Hypothalamus (tissue), 51 donors: ENCODE measurements at regions not wholly inside any gene's neighbourhood (a gene's known extent, or its start where the extent isn't known, plus 50 kb on each side); places are given as distances from the start of the nearest gene placed in this dataset.
A peak's percentile ranks its signal among the peaks of the same experiment; 100 is the strongest.
"Not testable (repeated sequence)": the region's sequence is repeated elsewhere in the genome, so short reads cannot be mapped to it uniquely, and the experiment has no call there.

Experiments used
- DNase-seq, 51 donors: peaks; one replicate each; lab custom pipeline; 2025; lab: John Stamatoyannopoulos, UW

DNA sequence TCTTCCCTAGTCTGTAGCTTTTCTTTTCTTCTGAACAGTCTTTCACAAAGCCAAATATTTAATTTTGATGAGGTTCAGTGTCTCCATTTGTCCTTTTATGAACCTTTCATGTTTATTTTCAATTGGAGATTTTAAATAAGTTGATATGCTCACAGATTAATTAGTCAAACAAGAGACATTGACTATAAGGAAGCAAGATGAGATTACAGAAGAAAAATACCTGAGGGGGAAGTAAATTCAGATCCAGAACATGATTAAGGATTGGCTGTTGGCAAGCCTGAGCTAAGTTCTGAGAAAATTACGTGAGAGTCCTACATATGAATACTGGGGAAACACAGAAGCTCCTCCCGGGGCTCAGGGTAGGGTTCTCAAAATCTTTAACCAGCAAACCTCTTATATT, 1039.8 kb upstream of the SEMA6A start:
- DNase-seq, result no peak

- DNase-seq, result no peak
These were observed 1030.2 kb upstream of the SEMA6A start for GRCh38 chr5:117604845-117605244.

- DNase-seq, result not testable (repeated sequence)
These were observed 1025.2 kb upstream of the SEMA6A start for GRCh38 chr5:117599811-117600210.

- DNase-seq, result peak in 1 of 51 donors; percentile 9
These were observed 1019.5 kb upstream of the SEMA6A start for GRCh38 chr5:117594166-117594565.

- no peak for DNase-seq
These were observed 1016.3 kb upstream of the SEMA6A start for GRCh38 chr5:117590944-117591343.

DNA sequence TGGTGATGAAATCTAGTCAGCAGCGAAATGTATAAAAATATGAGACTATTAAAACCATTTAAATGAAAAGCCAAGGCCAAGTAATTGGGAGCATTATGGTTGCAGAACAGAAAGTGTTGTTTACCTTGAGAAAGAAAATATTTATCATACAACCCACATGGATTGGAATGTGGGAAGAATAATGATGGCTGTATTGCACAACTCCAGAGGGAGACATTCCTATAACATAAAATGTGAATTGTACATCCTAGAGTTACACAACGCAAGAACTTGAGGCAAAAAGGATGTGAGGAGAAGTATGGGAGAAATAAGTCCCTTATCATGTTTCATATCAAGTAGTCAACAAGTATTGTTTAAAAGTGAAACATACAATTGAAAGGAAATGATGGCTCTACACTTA, 1014.0 kb upstream of the SEMA6A start:
- DNase-seq, result no peak

DNA sequence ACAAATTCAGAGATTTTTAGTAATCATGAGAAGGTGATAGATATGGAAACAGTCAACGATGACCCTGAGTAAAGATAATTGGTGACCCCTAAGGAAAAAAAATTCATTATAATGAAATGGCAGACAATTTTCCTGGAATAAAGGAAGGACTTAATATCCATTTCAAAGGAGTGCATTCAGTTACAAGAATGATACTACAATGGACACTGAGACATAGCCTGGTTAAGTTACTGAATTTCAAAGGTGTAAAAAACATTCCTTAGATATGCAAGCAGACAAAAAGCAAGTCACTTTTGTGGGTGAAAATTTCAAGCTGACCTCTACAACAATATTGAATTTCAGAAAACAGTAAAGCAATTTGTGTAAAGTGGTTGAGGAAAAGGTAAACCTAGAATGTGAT, 1012.5 kb upstream of the SEMA6A start:
- no peak for DNase-seq

DNA sequence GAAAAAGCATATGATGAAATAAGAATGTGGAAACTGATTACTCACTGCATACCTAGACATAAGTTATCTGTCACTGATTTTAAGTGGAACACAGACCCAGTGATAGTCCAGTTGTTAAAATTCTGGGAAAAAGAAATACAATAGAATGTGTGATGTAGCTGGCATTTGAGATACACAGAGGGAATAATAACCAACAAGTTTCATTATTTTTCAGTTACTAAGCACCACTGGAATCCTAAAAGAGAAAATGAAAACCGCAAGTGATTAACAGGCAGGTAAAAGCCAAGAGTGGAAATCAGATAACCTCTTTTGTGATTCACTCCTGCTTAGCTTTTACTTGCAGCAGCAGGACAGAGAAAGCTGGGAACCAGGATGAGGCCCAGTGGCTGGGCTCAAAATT, 994.0 kb upstream of the SEMA6A start:
- no peak for DNase-seq

DNA sequence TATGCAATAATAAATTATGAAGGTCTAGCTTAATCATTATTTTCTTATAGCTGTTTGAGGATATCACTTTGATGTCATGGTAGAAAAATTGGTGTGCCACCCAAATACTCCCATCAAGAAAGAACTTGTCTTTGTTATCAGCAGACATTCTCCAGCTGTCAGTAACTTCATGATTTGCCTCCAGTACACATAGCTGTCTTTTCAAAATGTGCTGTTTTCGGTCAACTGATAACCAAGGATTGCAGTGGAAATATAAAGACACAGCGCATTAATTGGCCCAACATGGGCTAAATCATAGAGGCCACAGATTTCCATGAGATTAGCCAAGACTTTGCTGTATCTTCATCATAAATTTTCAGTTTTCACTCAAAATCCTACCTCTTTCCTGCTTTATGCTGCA, 993.5 kb upstream of the SEMA6A start:
- DNase-seq, result no peak

DNA sequence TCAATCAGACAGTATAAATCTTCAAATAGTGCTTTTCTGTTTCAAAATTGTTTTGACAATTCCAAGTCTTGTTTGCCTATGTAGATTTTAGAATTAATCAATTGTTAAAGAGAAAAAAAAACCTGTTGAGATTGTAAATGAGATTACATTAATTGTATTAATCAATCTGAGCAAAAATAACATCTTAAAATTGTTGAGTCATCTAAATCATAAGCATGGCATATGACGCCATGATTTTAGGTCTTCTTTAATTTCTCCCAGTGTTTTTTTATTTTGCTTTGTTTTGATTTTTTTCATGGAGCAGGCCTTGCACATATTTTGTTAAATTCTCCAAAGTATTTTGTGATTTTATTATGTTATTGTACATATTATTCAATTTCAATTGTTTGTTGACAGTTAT, 988.0 kb upstream of the SEMA6A start:
- DNase-seq, result no peak

DNA sequence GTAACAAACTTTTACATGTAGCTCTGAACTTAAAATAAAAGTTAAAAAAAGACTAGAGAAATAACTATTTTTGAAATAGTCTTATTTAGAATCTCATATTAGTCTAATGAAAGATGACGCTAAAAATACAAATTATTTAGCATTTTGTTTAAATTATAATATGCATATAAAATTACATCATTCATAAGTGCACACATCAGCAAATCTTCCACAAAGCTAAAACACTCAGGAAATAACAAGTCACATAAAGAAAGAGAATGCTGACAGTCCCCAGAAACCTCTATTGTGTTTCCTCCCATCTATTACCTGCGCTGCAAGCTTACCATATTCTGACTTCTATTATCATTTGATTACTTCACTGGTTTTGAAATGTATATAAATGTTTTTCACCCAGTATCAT, 986.9 kb upstream of the SEMA6A start:
- DNase-seq, result no peak

GRCh38 chr5:117559005-117559844, 984.6 kb upstream of the SEMA6A start:
- DNase-seq, result no peak

- DNase-seq, result no peak
These were observed 976.6 kb upstream of the SEMA6A start for GRCh38 chr5:117551236-117551635.

- no peak for DNase-seq
These were observed 972.6 kb upstream of the SEMA6A start for GRCh38 chr5:117547192-117547591.

DNA sequence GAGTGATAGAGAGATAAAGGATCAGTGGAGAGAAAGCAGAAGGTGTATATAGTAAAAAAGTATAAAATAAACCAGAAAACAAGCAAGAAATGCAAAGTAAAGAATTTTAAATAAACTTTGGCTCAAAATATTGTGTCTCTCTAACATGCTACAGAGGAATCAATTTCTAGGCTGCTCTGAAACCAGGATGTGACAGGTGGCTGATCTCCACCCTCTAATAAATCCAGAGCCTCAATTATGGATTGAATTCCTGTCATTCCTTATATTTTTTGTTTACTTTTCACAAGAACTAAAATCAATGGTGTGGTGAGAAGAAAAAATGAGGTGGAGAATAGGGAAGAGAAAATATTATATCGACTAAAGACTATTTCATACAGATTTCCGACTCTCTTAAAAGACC, 965.1 kb upstream of the SEMA6A start:
- DNase-seq, result no peak

DNA sequence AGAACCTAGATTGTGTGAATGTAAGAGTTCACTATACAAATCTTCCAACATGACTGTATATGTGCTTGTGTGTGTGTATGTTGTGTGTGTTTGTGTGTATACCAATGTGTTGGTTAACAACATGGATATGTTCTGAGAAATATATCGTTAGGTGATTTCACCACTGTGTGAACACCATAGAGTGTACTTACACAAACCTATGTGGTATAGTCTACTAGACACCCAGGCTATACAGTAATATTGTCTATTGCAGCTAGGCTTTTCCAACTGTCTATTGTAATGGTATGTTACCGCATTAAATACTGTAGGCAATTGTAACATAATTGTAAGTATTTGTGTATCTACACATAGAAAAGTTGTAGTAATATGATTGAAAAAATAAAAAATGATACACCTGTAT, 959.2 kb upstream of the SEMA6A start:
- no peak for DNase-seq

DNA sequence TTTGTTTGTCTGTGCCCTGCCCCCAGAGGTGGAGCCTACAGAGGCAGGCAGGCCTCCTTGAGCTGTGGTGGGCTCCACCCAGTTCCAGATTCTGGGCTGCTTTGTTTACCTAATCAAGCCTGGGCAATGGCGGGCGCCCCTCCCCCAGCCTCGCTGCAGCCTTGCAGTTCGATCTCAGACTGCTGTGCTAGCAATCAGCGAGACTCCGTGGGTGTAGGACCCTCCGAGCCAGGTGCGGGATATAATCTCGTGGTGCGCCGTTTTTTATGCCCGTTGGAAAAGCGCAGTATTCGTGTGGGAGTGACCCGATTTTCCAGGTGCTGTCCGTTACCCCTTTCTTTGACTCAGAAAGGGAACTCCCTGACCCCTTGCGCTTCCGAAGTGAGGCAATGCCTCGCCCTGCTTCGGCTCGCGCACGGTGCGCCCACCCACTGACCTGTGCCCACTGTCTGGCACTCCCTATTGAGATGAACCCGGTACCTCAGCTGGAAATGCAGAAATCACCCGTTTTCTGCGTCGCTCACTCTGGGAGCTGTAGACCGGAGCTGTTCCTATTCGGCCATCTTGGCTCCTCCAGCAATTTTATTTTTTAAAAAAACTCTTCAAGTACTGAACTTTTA, 958.5 kb upstream of the SEMA6A start:
- not testable (repeated sequence) for DNase-seq

GRCh38 chr5:117519957-117520500, 945.4 kb upstream of the SEMA6A start:
- DNase-seq, result no peak

DNA sequence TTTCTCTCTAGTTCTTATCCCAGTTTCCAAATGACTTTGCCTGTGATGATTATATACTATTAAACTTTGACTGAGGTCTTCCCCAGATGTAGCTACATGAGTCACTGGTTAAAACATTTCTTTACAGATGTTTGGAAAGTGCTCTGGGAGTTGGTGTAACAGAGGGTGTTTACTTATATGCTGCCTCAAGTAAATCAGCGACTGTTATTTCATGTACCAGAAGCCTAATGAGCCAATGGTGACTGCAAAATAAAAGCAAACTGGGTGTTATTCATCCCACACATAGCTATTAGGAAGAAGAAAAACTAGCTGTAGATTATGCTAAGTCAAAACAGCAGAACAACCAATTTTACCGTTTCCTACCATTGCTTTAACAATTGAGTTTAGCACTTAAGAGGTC, 929.7 kb upstream of the SEMA6A start:
- no peak for DNase-seq

- DNase-seq, result no peak
These were observed 923.0 kb upstream of the SEMA6A start for GRCh38 chr5:117497601-117498000.

DNA sequence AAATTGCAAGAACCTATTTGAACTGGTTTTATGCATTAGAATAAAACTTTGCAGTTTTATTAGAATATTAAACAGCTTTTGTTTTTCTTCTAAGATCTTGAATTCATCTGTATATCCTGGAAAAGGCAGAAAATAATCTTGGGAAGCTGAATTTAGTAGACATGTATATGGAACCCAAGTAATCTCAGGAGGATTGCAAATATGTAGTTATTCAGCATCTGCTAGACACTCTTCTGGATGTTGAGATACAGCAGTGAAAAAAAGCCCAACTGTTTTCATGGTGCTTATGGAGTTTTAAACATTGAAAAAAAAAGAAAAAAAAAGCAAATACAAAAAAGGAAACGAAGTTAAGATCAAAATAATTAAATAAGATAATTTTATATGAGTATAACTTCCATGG, 922.2 kb upstream of the SEMA6A start:
- no peak for DNase-seq

DNA sequence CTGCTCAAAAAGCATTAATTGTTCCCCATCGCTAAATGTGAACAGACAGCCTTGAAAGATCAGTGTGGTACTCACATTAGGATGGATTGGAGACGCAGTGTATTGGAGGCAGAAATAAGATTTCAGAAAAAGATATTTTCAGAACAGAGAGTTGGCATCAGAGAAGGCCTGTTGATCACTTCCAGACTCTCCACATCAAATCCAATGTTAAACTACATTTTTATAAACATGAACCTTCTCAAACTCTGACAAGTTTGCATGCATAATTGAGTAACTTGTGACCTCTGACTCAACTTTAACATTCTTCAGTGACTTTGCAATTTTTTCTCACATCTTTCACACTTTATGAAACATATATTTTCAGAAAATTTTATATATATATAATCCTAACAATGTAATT, 919.6 kb upstream of the SEMA6A start:
- no peak for DNase-seq
